DOHH2 (cell line): ENCODE measurements at regions not wholly inside any gene's neighbourhood (a gene's known extent, or its start where the extent isn't known, plus 50 kb on each side); places are given as distances from the start of the nearest gene placed in this dataset.

Experiments used
- CTCF ChIP-seq: fragments of 200-600 bp; sonication (generic); IDR thresholded peaks from one replicate; pipeline ENCODE4 v1.5.1; 2014; ENCODE audit warnings: antibody characterized with exemption, mild to moderate bottlenecking, low read depth, low read length; ENCODE audit not compliant: poor library complexity, severe bottlenecking
- EZH2phosphoT487 ChIP-seq: fragments of 200-600 bp; sonication (generic); IDR thresholded peaks from 2 replicates; pipeline ENCODE4 v1.6.1; 2017; ENCODE audit warnings: borderline replicate concordance, mild to moderate bottlenecking, antibody characterized with exemption, low read length, moderate library complexity, mixed read lengths

GRCh38 chr2:192246297-192246696 lies 51.6 kb upstream of the TMEFF2 start:
- TF ChIP-seq CTCF (no peak), EZH2phosphoT487 (no peak)
